ENCODE measurements at regions not wholly inside any gene's neighbourhood (a gene's known extent, or its start where the extent isn't known, plus 50 kb on each side); places are given as distances from the start of the nearest gene placed in this dataset.

GRCh38 chr16:59997706-59998105 is 1263.6 kb upstream of the GOT2 start:
- TF ChIP-seq, protein P1, sequence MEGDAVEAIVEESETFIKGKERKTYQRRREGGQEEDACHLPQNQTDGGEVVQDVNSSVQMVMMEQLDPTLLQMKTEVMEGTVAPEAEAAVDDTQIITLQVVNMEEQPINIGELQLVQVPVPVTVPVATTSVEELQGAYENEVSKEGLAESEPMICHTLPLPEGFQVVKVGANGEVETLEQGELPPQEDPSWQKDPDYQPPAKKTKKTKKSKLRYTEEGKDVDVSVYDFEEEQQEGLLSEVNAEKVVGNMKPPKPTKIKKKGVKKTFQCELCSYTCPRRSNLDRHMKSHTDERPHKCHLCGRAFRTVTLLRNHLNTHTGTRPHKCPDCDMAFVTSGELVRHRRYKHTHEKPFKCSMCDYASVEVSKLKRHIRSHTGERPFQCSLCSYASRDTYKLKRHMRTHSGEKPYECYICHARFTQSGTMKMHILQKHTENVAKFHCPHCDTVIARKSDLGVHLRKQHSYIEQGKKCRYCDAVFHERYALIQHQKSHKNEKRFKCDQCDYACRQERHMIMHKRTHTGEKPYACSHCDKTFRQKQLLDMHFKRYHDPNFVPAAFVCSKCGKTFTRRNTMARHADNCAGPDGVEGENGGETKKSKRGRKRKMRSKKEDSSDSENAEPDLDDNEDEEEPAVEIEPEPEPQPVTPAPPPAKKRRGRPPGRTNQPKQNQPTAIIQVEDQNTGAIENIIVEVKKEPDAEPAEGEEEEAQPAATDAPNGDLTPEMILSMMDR (conservative IDR thresholded peaks at IDR 0.05) = no peak
- no peak for TF ChIP-seq EZH2 (IDR thresholded peaks at IDR 0.05; ENCODE audit: low read depth)

All from PC-9 (cell line).